Hepatocyte (in vitro differentiated cells): ENCODE measurements at regions not wholly inside any gene's neighbourhood (a gene's known extent, or its start where the extent isn't known, plus 50 kb on each side); places are given as distances from the start of the nearest gene placed in this dataset.

ENCODE experiments used
- DNase-seq: peaks from one replicate; pipeline ENCODE4 v3.0.0-alpha.2; 2016; ENCODE audit warnings: low spot score
- H2AFZ ChIP-seq: fragments of 200-600 bp; sonication (generic); 2 replicates; pipeline ENCODE4 v1.6.0; 2016; ENCODE audit warnings: antibody characterized with exemption, mild to moderate bottlenecking
- H3K27ac ChIP-seq: fragments of 200-600 bp; sonication (generic); 2 replicates; pipeline ENCODE4 v1.5.1; 2016; ENCODE audit warnings: mild to moderate bottlenecking
- H3K27me3 ChIP-seq: fragments of 200-600 bp; sonication (generic); 2 replicates; pipeline ENCODE4 v1.6.1; 2016
- H3K36me3 ChIP-seq: fragments of 200-600 bp; sonication (generic); replicated peaks from 2 replicates; pipeline ENCODE4 v1.5.1; 2016; ENCODE audit warnings: low read depth; ENCODE audit not compliant: insufficient read depth
- H3K4me1 ChIP-seq: fragments of 200-600 bp; sonication (generic); 2 replicates; pipeline ENCODE4 v1.5.1; 2016; ENCODE audit warnings: mild to moderate bottlenecking, moderate library complexity; ENCODE audit not compliant: insufficient read depth
- H3K4me2 ChIP-seq: fragments of 200-600 bp; sonication (generic); 2 replicates; pipeline ENCODE4 v1.6.0; 2016
- H3K4me3 ChIP-seq: fragments of 200-600 bp; sonication (generic); 2 replicates; pipeline ENCODE4 v1.5.1; 2016; ENCODE audit warnings: mild to moderate bottlenecking
- H3K79me2 ChIP-seq: fragments of 200-600 bp; sonication (generic); 2 replicates; pipeline ENCODE4 v1.6.0; 2017; ENCODE audit warnings: mild to moderate bottlenecking
- H3K9me2 ChIP-seq: fragments of 200-600 bp; sonication (generic); replicated peaks from 2 replicates; pipeline ENCODE4 v1.6.0; 2017; ENCODE audit warnings: mild to moderate bottlenecking; ENCODE audit not compliant: insufficient read depth
- H3K9me3 ChIP-seq: fragments of 200-600 bp; sonication (generic); 2 replicates; pipeline ENCODE4 v1.5.1; 2016; ENCODE audit warnings: low read depth, mild to moderate bottlenecking
- H4K20me1 ChIP-seq: fragments of 200-600 bp; sonication (generic); 2 replicates; pipeline ENCODE4 v1.6.0; 2016; ENCODE audit warnings: mild to moderate bottlenecking; ENCODE audit not compliant: insufficient read depth, poor library complexity, severe bottlenecking
- CTCF ChIP-seq: fragments of 200-600 bp; sonication (generic); IDR thresholded peaks from 2 replicates; pipeline ENCODE4 v1.5.1; 2016; ENCODE audit warnings: antibody characterized with exemption, mild to moderate bottlenecking; ENCODE audit not compliant: poor library complexity
- EZH2 ChIP-seq: fragments of 200-600 bp; sonication (generic); IDR thresholded peaks from 2 replicates; pipeline ENCODE4 v1.6.1; 2016; ENCODE audit warnings: antibody characterized with exemption, mild to moderate bottlenecking, borderline replicate concordance
- EZH2phosphoT487 ChIP-seq: fragments of 200-600 bp; sonication (generic); IDR thresholded peaks from one replicate; pipeline ENCODE4 v1.6.1; 2018; ENCODE audit warnings: antibody characterized with exemption, mild to moderate bottlenecking, low read depth, moderate library complexity; ENCODE audit not compliant: unreplicated experiment, severe bottlenecking
- WGBS: methylation state at CpG from one replicate; pipeline ENCODE4 v1.1.6; 2016; ENCODE audit warnings: low lambda C conversion rate; ENCODE audit errors: missing lambda C conversion rate; 5-methylcytosine and 5-hydroxymethylcytosine counted together

DNA sequence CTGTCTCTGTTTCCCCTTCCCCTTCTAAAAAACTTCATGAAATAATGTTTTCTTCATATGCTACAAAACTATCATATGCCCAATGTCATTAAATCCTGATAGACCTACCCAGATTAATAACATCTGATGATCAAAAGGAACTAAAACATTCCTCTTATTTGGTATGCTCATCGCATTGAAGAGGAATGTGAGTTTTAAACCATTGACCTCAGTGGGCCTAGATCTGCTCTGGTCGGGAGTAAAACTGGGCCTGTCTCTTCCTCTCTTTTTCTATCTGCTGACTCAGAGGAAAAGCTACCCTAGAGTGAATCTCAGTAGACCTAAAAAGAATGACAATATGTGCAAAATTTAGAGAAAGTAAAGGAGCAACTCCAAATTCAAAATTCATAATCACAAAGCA is 275.8 kb downstream of the SATB1 start:
- Histone ChIP-seq H3K79me2 (no peaks in the 10 kb centered on the region), H3K4me2 (no peak overlapping the region), H3K4me1 (no peaks in the 10 kb centered on the region), H3K9me2 (no peaks in the 10 kb centered on the region), H3K36me3 (no peaks in the 10 kb centered on the region), H3K9me3 (no peaks in the 10 kb centered on the region), H3K27me3 (no peaks in the 10 kb centered on the region), H2AFZ (no peak overlapping the region), H3K4me3 (no peak overlapping the region), H3K27ac (no peak overlapping the region), H4K20me1 (no peaks in the 10 kb centered on the region)
- no peak for TF ChIP-seq CTCF
- TF ChIP-seq EZH2 = no peak
- no peak for TF ChIP-seq EZH2phosphoT487
- WGBS = 89% methylated on average over 2 of the region's 2 CpGs
- DNase-seq = no peak

DNA sequence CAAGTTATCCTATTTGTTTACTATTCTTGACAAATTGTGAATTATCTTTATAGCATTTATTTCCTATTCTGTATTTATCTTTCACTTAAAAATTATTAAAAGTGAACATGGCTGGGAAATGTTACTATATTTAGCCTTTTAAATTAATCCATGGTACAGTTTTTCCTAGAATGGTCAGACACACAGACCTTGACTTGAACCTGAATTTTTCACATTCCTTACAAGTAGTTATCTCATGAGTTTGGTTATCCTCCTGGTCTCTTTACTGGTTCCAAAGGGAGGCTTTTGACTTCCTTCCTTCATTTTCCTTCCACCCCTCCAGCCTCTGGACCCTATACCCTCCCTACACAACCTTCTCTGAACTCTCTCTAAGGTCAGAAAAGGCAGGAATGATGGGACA is 280.6 kb downstream of the SATB1 start:
- H3K79me2 ChIP-seq = no peaks in the 10 kb centered on the region
- no peaks in the 10 kb centered on the region for H3K9me3 ChIP-seq
- no peaks in the 10 kb centered on the region for H3K9me2 ChIP-seq
- no peak overlapping the region for H3K27ac ChIP-seq
- no peak for DNase-seq
- no peaks in the 10 kb centered on the region for H3K4me1 ChIP-seq
- no peaks in the 10 kb centered on the region for H3K36me3 ChIP-seq
- H3K27me3 ChIP-seq = no peaks in the 10 kb centered on the region
- TF ChIP-seq EZH2 (no peak), EZH2phosphoT487 (no peak), CTCF (no peak)
- no peaks in the 10 kb centered on the region for H4K20me1 ChIP-seq
- H2AFZ ChIP-seq = no peak overlapping the region
- no peak overlapping the region for H3K4me2 ChIP-seq
- H3K4me3 ChIP-seq = no peak overlapping the region

- Histone ChIP-seq H3K9me2 (no peaks in the 10 kb centered on the region), H2AFZ (no peak overlapping the region), H3K9me3 (no peaks in the 10 kb centered on the region), H3K4me2 (no peak overlapping the region), H3K4me1 (no peaks in the 10 kb centered on the region), H3K79me2 (no peaks in the 10 kb centered on the region), H3K4me3 (no peak overlapping the region), H3K27ac (no peak overlapping the region), H3K27me3 (no peaks in the 10 kb centered on the region), H4K20me1 (no peaks in the 10 kb centered on the region), H3K36me3 (no peaks in the 10 kb centered on the region)
- no peak for DNase-seq
- TF ChIP-seq EZH2 (no peak), CTCF (no peak), EZH2phosphoT487 (no peak)
- WGBS = 78% methylated on average over 6 of the region's 6 CpGs
Measured at GRCh38 chr3:18143258-18143780, 281.8 kb downstream of the SATB1 start.

- Histone ChIP-seq H3K9me2 (no peaks in the 10 kb centered on the region), H2AFZ (no peak overlapping the region), H3K27ac (no peak overlapping the region), H4K20me1 (no peaks in the 10 kb centered on the region), H3K36me3 (no peaks in the 10 kb centered on the region), H3K4me2 (no peak overlapping the region), H3K27me3 (no peaks in the 10 kb centered on the region), H3K4me3 (no peak overlapping the region), H3K79me2 (no peaks in the 10 kb centered on the region), H3K4me1 (no peaks in the 10 kb centered on the region), H3K9me3 (no peaks in the 10 kb centered on the region)
- DNase-seq = no peak
- no peak for TF ChIP-seq CTCF
- no peak for TF ChIP-seq EZH2phosphoT487
- no peak for TF ChIP-seq EZH2
- WGBS = 73% methylated on average over 2 of the region's 2 CpGs
Measured at GRCh38 chr3:18137958-18138357, 287.2 kb downstream of the SATB1 start.
